Prostate gland (tissue), 2 donors: ENCODE measurements at regions not wholly inside any gene's neighbourhood (a gene's known extent, or its start where the extent isn't known, plus 50 kb on each side); places are given as distances from the start of the nearest gene placed in this dataset.

Experiments used
- DNase-seq: peaks from one replicate; pipeline ENCODE4 v3.0.0-alpha.2; 2019; ENCODE audit warnings: low spot score
- H3K27ac ChIP-seq, 2 donors: fragments of 200-600 bp; sonication (generic); 2 replicates each; pipeline ENCODE4 v1.5.1; 2017 to 2019
- H3K27me3 ChIP-seq: fragments of 200-600 bp; sonication (generic); replicated peaks from 2 replicates; pipeline ENCODE4 v1.5.1; 2019; ENCODE audit not compliant: insufficient read depth
- H3K36me3 ChIP-seq, 2 donors: fragments of 200-600 bp; sonication (generic); 1 replicate in 1 of 2; 2 replicates in 1 of 2; pipeline versions ENCODE4 v1.5.1 to v1.8.1; 2017 to 2019
- H3K4me1 ChIP-seq: fragments of 200-600 bp; sonication (generic); replicated peaks from 2 replicates; pipeline ENCODE4 v1.5.1; 2019
- H3K4me3 ChIP-seq, 2 donors: fragments of 200-600 bp; sonication (generic); 2 replicates each; pipeline ENCODE4 v1.5.1; 2017 to 2019
- H3K9me3 ChIP-seq: fragments of 200-600 bp; sonication (generic); 2 replicates; pipeline ENCODE4 v1.5.1; 2017
- POLR2A ChIP-seq: fragments of 450-650 bp; IDR thresholded peaks from one replicate; pipeline ENCODE4 v1.6.1; 2016; ENCODE audit warnings: antibody characterized with exemption, mild to moderate bottlenecking
- POLR2AphosphoS5 ChIP-seq: sonication (generic); formaldehyde crosslinking; IDR thresholded peaks from one replicate; pipeline ENCODE4 v1.6.1; 2017; ENCODE audit warnings: antibody characterized with exemption
- WGBS: methylation state at CpG from one replicate; pipeline ENCODE4 v1.1.5; 2018; 5-methylcytosine and 5-hydroxymethylcytosine counted together
- intact Hi-C: fragments of 100-400 bp; cut with DNase I; formaldehyde crosslinking; loops from one replicate; pipeline ENCODE4 v1.14.2; 2022
- TF ChIP-seq, protein P1 (sequence below), 4 experiments: fragments of 200-600 bp in 2 of 4; fragments of 450-650 bp in 2 of 4; sonication (generic) in 2 of 4; IDR thresholded peaks; 1 replicate in 3 of 4; 2 replicates in 1 of 4; pipeline ENCODE4 v1.5.1; 2016 to 2019; ENCODE audit warnings: antibody characterized with exemption in 4 of 4, mild to moderate bottlenecking in 2 of 4, moderate library complexity in 2 of 4

DNA sequence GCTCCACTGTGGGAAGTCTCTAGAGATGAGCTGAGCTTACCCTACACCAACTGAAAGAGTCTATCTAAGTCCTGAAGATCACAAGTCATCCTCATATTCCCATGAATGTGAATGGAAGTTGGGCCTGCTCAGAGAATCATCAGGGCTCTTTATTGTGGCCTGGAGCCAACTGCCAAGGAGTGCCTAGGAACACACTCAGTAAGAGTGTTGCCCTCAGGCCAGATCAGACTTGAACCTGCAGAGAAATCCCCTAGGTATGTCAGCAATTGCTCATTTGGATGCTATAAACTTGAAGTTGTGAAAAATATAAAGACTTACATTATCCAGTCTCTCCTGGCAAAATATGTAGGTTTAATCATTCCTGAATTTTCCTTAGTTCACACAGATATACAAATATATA, 1070.2 kb downstream of the EFNB2 start:
- no peak for DNase-seq
- Histone ChIP-seq H3K9me3 (no peaks in the 10 kb centered on the region), H3K4me3 (no peak overlapping the region), H3K27ac (no peak overlapping the region), H3K4me1 (no peaks in the 10 kb centered on the region), H3K36me3 (no peaks in the 10 kb centered on the region), H3K27me3 (no peaks in the 10 kb centered on the region)
- TF ChIP-seq POLR2A (no peak), POLR2AphosphoS5 (no peak)
- TF ChIP-seq, protein P1, sequence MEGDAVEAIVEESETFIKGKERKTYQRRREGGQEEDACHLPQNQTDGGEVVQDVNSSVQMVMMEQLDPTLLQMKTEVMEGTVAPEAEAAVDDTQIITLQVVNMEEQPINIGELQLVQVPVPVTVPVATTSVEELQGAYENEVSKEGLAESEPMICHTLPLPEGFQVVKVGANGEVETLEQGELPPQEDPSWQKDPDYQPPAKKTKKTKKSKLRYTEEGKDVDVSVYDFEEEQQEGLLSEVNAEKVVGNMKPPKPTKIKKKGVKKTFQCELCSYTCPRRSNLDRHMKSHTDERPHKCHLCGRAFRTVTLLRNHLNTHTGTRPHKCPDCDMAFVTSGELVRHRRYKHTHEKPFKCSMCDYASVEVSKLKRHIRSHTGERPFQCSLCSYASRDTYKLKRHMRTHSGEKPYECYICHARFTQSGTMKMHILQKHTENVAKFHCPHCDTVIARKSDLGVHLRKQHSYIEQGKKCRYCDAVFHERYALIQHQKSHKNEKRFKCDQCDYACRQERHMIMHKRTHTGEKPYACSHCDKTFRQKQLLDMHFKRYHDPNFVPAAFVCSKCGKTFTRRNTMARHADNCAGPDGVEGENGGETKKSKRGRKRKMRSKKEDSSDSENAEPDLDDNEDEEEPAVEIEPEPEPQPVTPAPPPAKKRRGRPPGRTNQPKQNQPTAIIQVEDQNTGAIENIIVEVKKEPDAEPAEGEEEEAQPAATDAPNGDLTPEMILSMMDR (IDR thresholded peaks at IDR 0.05) = no peak
- intact Hi-C loops = no loop called here

DNA sequence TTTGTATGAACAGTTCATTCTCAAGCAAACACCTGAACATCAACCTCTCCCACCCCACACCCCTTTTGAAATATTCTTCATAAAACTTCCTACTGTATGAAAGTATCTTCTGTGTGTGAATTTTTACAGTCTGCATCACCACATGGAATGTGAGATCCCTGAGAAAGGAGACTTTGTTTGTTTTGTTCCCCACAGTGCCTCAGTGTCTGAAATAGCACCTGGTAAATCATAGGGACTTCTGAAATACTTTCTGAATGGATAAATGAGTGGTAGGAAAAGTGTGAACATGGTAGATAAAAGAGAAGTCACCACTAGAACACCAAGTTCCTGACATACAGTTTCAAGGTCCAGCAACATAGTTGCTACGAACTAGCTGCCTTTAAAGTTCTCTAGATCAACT, 1071.2 kb downstream of the EFNB2 start:
- no peaks in the 10 kb centered on the region for H3K9me3 ChIP-seq
- WGBS = 30% methylated on average over 1 of the region's 1 CpG
- H3K4me3 ChIP-seq = no peak overlapping the region
- H3K27ac ChIP-seq = no peak overlapping the region
- no peaks in the 10 kb centered on the region for H3K36me3 ChIP-seq
- no peaks in the 10 kb centered on the region for H3K27me3 ChIP-seq
- H3K4me1 ChIP-seq = no peaks in the 10 kb centered on the region
- TF ChIP-seq POLR2AphosphoS5 = no peak
- TF ChIP-seq, protein P1 (IDR thresholded peaks at IDR 0.05) = no peak
- intact Hi-C loops = no loop called here
- DNase-seq = no peak

DNA sequence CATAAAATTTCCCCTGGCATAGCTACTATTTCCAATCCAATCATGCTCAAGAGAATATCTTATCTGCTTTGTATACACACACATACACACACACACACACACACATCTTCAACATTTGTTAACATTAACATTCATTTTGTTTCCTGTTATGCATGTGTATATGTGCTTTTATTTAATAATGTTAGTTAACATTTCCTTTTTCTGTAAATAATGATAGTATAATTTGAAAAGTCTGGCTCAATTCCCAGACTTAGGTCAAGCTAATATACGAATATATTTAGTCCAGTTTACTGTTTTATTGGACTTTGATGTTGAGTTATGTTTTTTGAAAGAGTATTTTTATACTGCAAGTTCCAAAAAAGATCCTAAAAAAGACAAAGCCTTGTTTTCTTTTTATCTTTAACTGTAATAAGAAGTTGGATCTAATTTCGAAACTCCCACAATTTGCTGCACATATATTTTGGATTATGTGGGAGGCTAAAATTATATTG, 1072.4 kb downstream of the EFNB2 start:
- Histone ChIP-seq H3K27me3 (no peaks in the 10 kb centered on the region), H3K4me3 (no peak overlapping the region), H3K36me3 (no peaks in the 10 kb centered on the region), H3K4me1 (no peaks in the 10 kb centered on the region), H3K9me3 (no peaks in the 10 kb centered on the region), H3K27ac (no peak overlapping the region)
- intact Hi-C loops = no loop called here
- no peak for DNase-seq
- TF ChIP-seq, protein P1 (IDR thresholded peaks at IDR 0.05) = no peak
- no peak for TF ChIP-seq POLR2AphosphoS5
- TF ChIP-seq POLR2A = no peak
- WGBS = 25% methylated on average over 2 of the region's 2 CpGs

DNA sequence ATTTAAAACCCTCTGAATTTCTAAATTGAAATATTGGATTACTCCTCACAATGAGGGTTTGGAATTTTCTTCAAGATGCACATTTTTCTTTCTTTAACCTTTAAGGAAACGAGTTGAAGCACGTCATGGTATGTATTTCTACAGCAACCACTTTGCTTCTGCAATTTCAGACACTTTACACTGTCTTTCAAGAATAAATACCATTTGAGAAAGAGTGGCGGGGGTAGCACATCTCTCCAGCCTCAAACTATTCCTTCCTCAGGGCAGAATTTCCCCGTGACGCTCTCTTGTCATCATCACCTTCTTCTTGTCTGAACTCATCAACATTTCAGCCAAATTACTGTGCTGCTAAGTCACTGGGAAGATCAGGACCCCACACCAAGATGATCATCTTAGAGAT, 1073.4 kb downstream of the EFNB2 start:
- intact Hi-C loops = no loop called here
- Histone ChIP-seq H3K4me1 (no peaks in the 10 kb centered on the region), H3K27ac (no peak overlapping the region), H3K36me3 (no peaks in the 10 kb centered on the region), H3K9me3 (no peaks in the 10 kb centered on the region), H3K27me3 (no peaks in the 10 kb centered on the region), H3K4me3 (no peak overlapping the region)
- TF ChIP-seq POLR2AphosphoS5 (no peak), POLR2A (no peak)
- TF ChIP-seq, protein P1 (IDR thresholded peaks at IDR 0.05) = no peak
- WGBS = 47% methylated on average over 5 of the region's 5 CpGs
- no peak for DNase-seq

DNA sequence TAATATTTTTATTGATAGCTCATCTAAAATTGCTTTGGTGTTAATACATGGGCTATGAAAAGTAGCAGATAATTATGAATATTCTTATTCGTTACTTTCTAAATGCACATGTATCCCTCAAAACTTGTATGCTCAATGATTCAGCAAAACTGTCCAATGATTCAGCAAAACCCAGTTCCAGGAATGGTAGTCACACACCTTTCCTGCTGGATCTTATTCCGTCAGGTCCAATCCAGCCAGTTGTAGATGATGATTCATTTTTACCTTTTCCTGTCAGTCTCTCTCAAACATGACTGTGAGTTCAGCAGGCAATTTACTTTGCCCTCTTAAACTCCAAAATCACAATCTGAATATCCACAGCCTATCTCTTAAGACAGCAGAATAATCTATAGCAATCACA, 1082.6 kb downstream of the EFNB2 start:
- intact Hi-C loops = no loop called here
- no peak for DNase-seq
- TF ChIP-seq POLR2AphosphoS5 (no peak), POLR2A (no peak)
- TF ChIP-seq, protein P1 (IDR thresholded peaks at IDR 0.05) = no peak
- Histone ChIP-seq H3K27ac (no peak overlapping the region), H3K36me3 (no peaks in the 10 kb centered on the region), H3K4me3 (no peak overlapping the region), H3K27me3 (no peaks in the 10 kb centered on the region), H3K4me1 (no peaks in the 10 kb centered on the region), H3K9me3 (no peaks in the 10 kb centered on the region)
- WGBS = 87% methylated on average over 2 of the region's 2 CpGs
